GM23338 (cell line): ENCODE measurements at regions not wholly inside any gene's neighbourhood (a gene's known extent, or its start where the extent isn't known, plus 50 kb on each side); places are given as distances from the start of the nearest gene placed in this dataset.

Experiments used
- CREB1 ChIP-seq: fragments of 250-450 bp; sonication (Bioruptor Pico); IDR thresholded peaks from 2 replicates; pipeline ENCODE4 v1.5.0; 2020; ENCODE audit warnings: low read depth, mild to moderate bottlenecking, moderate library complexity
- EZH2 ChIP-seq: fragments of 200-600 bp; sonication (generic); IDR thresholded peaks from one replicate; pipeline ENCODE4 v1.8.0; 2017; ENCODE audit warnings: antibody characterized with exemption, mild to moderate bottlenecking, low read depth; ENCODE audit not compliant: unreplicated experiment
- EZH2phosphoT487 ChIP-seq: fragments of 200-600 bp; sonication (generic); IDR thresholded peaks from one replicate; pipeline ENCODE4 v1.8.1; 2018; ENCODE audit warnings: antibody characterized with exemption; ENCODE audit not compliant: unreplicated experiment
- POLR2AphosphoS5 ChIP-seq: IDR thresholded peaks from 2 replicates; pipeline ENCODE4 v1.6.1; 2016; ENCODE audit warnings: antibody characterized with exemption, low read depth
- ZNF114 ChIP-seq: fragments of 250-450 bp; sonication (Bioruptor Pico); IDR thresholded peaks from 2 replicates; pipeline ENCODE4 v1.5.0; 2020; ENCODE audit warnings: mild to moderate bottlenecking, moderate library complexity
- TF ChIP-seq, protein P1 (sequence below), 2 experiments: fragments of 200-600 bp in 1 of 2; sonication (generic) in 1 of 2; conservative IDR thresholded peaks; 2 replicates each; pipeline versions ENCODE4 v1.5.1 to v1.6.1; 2016 to 2017; ENCODE audit warnings: antibody characterized with exemption in 2 of 2, low read depth in 2 of 2, mild to moderate bottlenecking in 2 of 2, moderate library complexity in 1 of 2
- TF ChIP-seq, protein P2 (sequence below): IDR thresholded peaks from one replicate; pipeline ENCODE4 v1.6.1; 2018; ENCODE audit warnings: antibody characterized with exemption; ENCODE audit not compliant: unreplicated experiment

DNA sequence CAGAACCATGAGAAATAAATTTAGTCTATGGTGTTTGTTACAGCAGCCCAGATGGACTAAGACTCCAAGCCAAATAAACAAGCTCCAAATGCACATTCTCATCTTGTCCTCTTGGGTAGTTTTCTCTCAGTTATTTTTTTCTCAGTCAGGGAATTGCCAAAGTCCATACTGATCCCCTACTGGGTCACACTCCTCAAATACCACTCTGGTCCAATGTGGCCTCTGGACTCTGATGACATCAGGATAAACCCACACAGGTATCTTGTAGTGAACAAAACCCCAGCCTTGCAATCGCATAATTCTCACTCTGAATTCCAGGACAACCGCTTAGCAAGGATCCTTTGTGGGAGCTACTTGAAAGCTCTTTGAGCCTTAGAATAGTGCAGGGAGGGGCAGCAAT is 248.4 kb upstream of the JUN start:
- TF ChIP-seq, protein P1, sequence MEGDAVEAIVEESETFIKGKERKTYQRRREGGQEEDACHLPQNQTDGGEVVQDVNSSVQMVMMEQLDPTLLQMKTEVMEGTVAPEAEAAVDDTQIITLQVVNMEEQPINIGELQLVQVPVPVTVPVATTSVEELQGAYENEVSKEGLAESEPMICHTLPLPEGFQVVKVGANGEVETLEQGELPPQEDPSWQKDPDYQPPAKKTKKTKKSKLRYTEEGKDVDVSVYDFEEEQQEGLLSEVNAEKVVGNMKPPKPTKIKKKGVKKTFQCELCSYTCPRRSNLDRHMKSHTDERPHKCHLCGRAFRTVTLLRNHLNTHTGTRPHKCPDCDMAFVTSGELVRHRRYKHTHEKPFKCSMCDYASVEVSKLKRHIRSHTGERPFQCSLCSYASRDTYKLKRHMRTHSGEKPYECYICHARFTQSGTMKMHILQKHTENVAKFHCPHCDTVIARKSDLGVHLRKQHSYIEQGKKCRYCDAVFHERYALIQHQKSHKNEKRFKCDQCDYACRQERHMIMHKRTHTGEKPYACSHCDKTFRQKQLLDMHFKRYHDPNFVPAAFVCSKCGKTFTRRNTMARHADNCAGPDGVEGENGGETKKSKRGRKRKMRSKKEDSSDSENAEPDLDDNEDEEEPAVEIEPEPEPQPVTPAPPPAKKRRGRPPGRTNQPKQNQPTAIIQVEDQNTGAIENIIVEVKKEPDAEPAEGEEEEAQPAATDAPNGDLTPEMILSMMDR (conservative IDR thresholded peaks at IDR 0.05; ENCODE audit: low read depth in 2 of 2): no peak
- TF ChIP-seq POLR2AphosphoS5 (no peak), CREB1 (no peak), EZH2 (no peak), EZH2phosphoT487 (no peak), ZNF114 (CRISPR knock-in tag) (no peak)
- TF ChIP-seq, protein P2, sequence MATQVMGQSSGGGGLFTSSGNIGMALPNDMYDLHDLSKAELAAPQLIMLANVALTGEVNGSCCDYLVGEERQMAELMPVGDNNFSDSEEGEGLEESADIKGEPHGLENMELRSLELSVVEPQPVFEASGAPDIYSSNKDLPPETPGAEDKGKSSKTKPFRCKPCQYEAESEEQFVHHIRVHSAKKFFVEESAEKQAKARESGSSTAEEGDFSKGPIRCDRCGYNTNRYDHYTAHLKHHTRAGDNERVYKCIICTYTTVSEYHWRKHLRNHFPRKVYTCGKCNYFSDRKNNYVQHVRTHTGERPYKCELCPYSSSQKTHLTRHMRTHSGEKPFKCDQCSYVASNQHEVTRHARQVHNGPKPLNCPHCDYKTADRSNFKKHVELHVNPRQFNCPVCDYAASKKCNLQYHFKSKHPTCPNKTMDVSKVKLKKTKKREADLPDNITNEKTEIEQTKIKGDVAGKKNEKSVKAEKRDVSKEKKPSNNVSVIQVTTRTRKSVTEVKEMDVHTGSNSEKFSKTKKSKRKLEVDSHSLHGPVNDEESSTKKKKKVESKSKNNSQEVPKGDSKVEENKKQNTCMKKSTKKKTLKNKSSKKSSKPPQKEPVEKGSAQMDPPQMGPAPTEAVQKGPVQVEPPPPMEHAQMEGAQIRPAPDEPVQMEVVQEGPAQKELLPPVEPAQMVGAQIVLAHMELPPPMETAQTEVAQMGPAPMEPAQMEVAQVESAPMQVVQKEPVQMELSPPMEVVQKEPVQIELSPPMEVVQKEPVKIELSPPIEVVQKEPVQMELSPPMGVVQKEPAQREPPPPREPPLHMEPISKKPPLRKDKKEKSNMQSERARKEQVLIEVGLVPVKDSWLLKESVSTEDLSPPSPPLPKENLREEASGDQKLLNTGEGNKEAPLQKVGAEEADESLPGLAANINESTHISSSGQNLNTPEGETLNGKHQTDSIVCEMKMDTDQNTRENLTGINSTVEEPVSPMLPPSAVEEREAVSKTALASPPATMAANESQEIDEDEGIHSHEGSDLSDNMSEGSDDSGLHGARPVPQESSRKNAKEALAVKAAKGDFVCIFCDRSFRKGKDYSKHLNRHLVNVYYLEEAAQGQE: no peak
